ENCODE measurements at regions not wholly inside any gene's neighbourhood (a gene's known extent, or its start where the extent isn't known, plus 50 kb on each side); places are given as distances from the start of the nearest gene placed in this dataset.
"Not testable (repeated sequence)": the region's sequence is repeated elsewhere in the genome, so short reads cannot be mapped to it uniquely, and the experiment has no call there.

- Histone ChIP-seq H3K27ac (ENCODE audit: low read length) (no peak overlapping the region), H3K36me3 (ENCODE audit: control insufficient read depth in 1 of 2, insufficient read depth in 2 of 2, low read length in 2 of 2) (no peaks in the 10 kb centered on the region), H3K27me3 (ENCODE audit: low read depth, low read length) (no peaks in the 10 kb centered on the region), H3K4me1 (ENCODE audit: control insufficient read depth in 1 of 2, insufficient read depth in 2 of 2, low read length in 2 of 2) (no peaks in the 10 kb centered on the region), H3K4me3 (ENCODE audit: low read depth in 1 of 2, low read length in 2 of 2) (no peak overlapping the region), H3K9me3 (ENCODE audit: control insufficient read depth in 1 of 2, low read length in 2 of 2) (peaks cover 0 to 3% of the 10 kb centered on the region in 2 donors)
Measured at GRCh38 chr7:108869070-108869469, 299.4 kb downstream of the DNAJB9 start.

GRCh38 chr7:108875139-108875538 lies 305.5 kb downstream of the DNAJB9 start:
- Histone ChIP-seq H3K36me3 (ENCODE audit: control insufficient read depth in 1 of 2, insufficient read depth in 2 of 2, low read length in 2 of 2) (no peaks in the 10 kb centered on the region), H3K9me3 (ENCODE audit: control insufficient read depth in 1 of 2, low read length in 2 of 2) (peaks cover 0 to 20% of the 10 kb centered on the region in 2 donors), H3K4me1 (ENCODE audit: control insufficient read depth in 1 of 2, insufficient read depth in 2 of 2, low read length in 2 of 2) (no peaks in the 10 kb centered on the region), H3K27me3 (ENCODE audit: low read depth, low read length) (no peaks in the 10 kb centered on the region), H3K27ac (ENCODE audit: low read length) (no peak overlapping the region), H3K4me3 (ENCODE audit: low read depth in 1 of 2, low read length in 2 of 2) (no peak overlapping the region)

- Histone ChIP-seq H3K4me3 (ENCODE audit: low read depth in 1 of 2, low read length in 2 of 2) (no peak overlapping the region), H3K4me1 (ENCODE audit: control insufficient read depth in 1 of 2, insufficient read depth in 2 of 2, low read length in 2 of 2) (no peaks in the 10 kb centered on the region), H3K36me3 (ENCODE audit: control insufficient read depth in 1 of 2, insufficient read depth in 2 of 2, low read length in 2 of 2) (no peaks in the 10 kb centered on the region), H3K27ac (ENCODE audit: low read length) (no peak overlapping the region), H3K9me3 (ENCODE audit: control insufficient read depth in 1 of 2, low read length in 2 of 2) (no peaks in the 10 kb centered on the region), H3K27me3 (ENCODE audit: low read depth, low read length) (no peaks in the 10 kb centered on the region)
Measured at GRCh38 chr7:108890862-108891261, 321.2 kb downstream of the DNAJB9 start.

- no peaks in the 10 kb centered on the region for H3K4me1 ChIP-seq (ENCODE audit: control insufficient read depth in 1 of 2, insufficient read depth in 2 of 2, low read length in 2 of 2)
Measured at GRCh38 chr7:108908456-108908855, 338.8 kb downstream of the DNAJB9 start.

GRCh38 chr7:108911016-108911415 lies 341.3 kb downstream of the DNAJB9 start:
- no peak overlapping the region for H3K27ac ChIP-seq (ENCODE audit: low read length)
- H3K9me3 ChIP-seq (ENCODE audit: control insufficient read depth in 1 of 2, low read length in 2 of 2) = peaks cover 0 to 13% of the 10 kb centered on the region in 2 donors
- no peak overlapping the region for H3K4me3 ChIP-seq (ENCODE audit: low read depth in 1 of 2, low read length in 2 of 2)
- no peaks in the 10 kb centered on the region for H3K36me3 ChIP-seq (ENCODE audit: control insufficient read depth in 1 of 2, insufficient read depth in 2 of 2, low read length in 2 of 2)
- H3K4me1 ChIP-seq (ENCODE audit: control insufficient read depth in 1 of 2, insufficient read depth in 2 of 2, low read length in 2 of 2) = no peaks in the 10 kb centered on the region
- no peaks in the 10 kb centered on the region for H3K27me3 ChIP-seq (ENCODE audit: low read depth, low read length)

More at GRCh38 chr7:108908456-108908855, 338.8 kb downstream of the DNAJB9 start:
- H3K36me3 ChIP-seq (ENCODE audit: control insufficient read depth in 1 of 2, insufficient read depth in 2 of 2, low read length in 2 of 2) = no peaks in the 10 kb centered on the region
- H3K9me3 ChIP-seq (ENCODE audit: control insufficient read depth in 1 of 2, low read length in 2 of 2) = no peaks in the 10 kb centered on the region
- H3K27ac ChIP-seq (ENCODE audit: low read length) = no peak overlapping the region
- H3K4me3 ChIP-seq (ENCODE audit: low read depth in 1 of 2, low read length in 2 of 2) = no peak overlapping the region
- H3K27me3 ChIP-seq (ENCODE audit: low read depth, low read length) = no peaks in the 10 kb centered on the region

GRCh38 chr7:108920490-108920889 lies 350.8 kb downstream of the DNAJB9 start:
- no peak overlapping the region for H3K4me3 ChIP-seq (ENCODE audit: low read depth in 1 of 2, low read length in 2 of 2)
- H3K4me1 ChIP-seq (ENCODE audit: control insufficient read depth in 1 of 2, insufficient read depth in 2 of 2, low read length in 2 of 2) = no peaks in the 10 kb centered on the region
- H3K27ac ChIP-seq (ENCODE audit: low read length) = no peak overlapping the region
- H3K9me3 ChIP-seq (ENCODE audit: control insufficient read depth in 1 of 2, low read length in 2 of 2) = peaks cover 6 to 24% of the 10 kb centered on the region in 2 donors
- H3K36me3 ChIP-seq (ENCODE audit: control insufficient read depth in 1 of 2, insufficient read depth in 2 of 2, low read length in 2 of 2) = no peaks in the 10 kb centered on the region
- H3K27me3 ChIP-seq (ENCODE audit: low read depth, low read length) = no peaks in the 10 kb centered on the region

- not testable (repeated sequence) for H3K36me3 ChIP-seq (ENCODE audit: control insufficient read depth in 1 of 2, insufficient read depth in 2 of 2, low read length in 2 of 2); H3K27me3 ChIP-seq (ENCODE audit: low read depth, low read length); H3K27ac ChIP-seq (ENCODE audit: low read length); H3K4me3 ChIP-seq (ENCODE audit: low read depth in 1 of 2, low read length in 2 of 2); H3K9me3 ChIP-seq (ENCODE audit: control insufficient read depth in 1 of 2, low read length in 2 of 2); H3K4me1 ChIP-seq (ENCODE audit: control insufficient read depth in 1 of 2, insufficient read depth in 2 of 2, low read length in 2 of 2)
Measured at GRCh38 chr7:108943048-108943447, 373.4 kb downstream of the DNAJB9 start.

- no peaks in the 10 kb centered on the region for H3K27me3 ChIP-seq (ENCODE audit: low read depth, low read length)
- no peak overlapping the region for H3K27ac ChIP-seq (ENCODE audit: low read length)
- H3K36me3 ChIP-seq (ENCODE audit: control insufficient read depth in 1 of 2, insufficient read depth in 2 of 2, low read length in 2 of 2) = no peaks in the 10 kb centered on the region
- H3K4me1 ChIP-seq (ENCODE audit: control insufficient read depth in 1 of 2, insufficient read depth in 2 of 2, low read length in 2 of 2) = no peaks in the 10 kb centered on the region
- H3K4me3 ChIP-seq (ENCODE audit: low read depth in 1 of 2, low read length in 2 of 2) = no peak overlapping the region
- H3K9me3 ChIP-seq (ENCODE audit: control insufficient read depth in 1 of 2, low read length in 2 of 2) = no peaks in the 10 kb centered on the region
Measured at GRCh38 chr7:108947526-108947925, 377.9 kb downstream of the DNAJB9 start.

GRCh38 chr7:108972004-108972403 lies 402.3 kb downstream of the DNAJB9 start:
- Histone ChIP-seq H3K27ac (ENCODE audit: low read length) (no peak overlapping the region), H3K4me1 (ENCODE audit: control insufficient read depth in 1 of 2, insufficient read depth in 2 of 2, low read length in 2 of 2) (no peaks in the 10 kb centered on the region), H3K27me3 (ENCODE audit: low read depth, low read length) (no peaks in the 10 kb centered on the region), H3K36me3 (ENCODE audit: control insufficient read depth in 1 of 2, insufficient read depth in 2 of 2, low read length in 2 of 2) (no peaks in the 10 kb centered on the region), H3K4me3 (ENCODE audit: low read depth in 1 of 2, low read length in 2 of 2) (no peak overlapping the region), H3K9me3 (ENCODE audit: control insufficient read depth in 1 of 2, low read length in 2 of 2) (no peaks in the 10 kb centered on the region)

- H3K27me3 ChIP-seq (ENCODE audit: low read depth, low read length) = no peaks in the 10 kb centered on the region
- no peak overlapping the region for H3K27ac ChIP-seq (ENCODE audit: low read length)
- no peaks in the 10 kb centered on the region for H3K4me1 ChIP-seq (ENCODE audit: control insufficient read depth in 1 of 2, insufficient read depth in 2 of 2, low read length in 2 of 2)
- H3K36me3 ChIP-seq (ENCODE audit: control insufficient read depth in 1 of 2, insufficient read depth in 2 of 2, low read length in 2 of 2) = no peaks in the 10 kb centered on the region
- H3K4me3 ChIP-seq (ENCODE audit: low read depth in 1 of 2, low read length in 2 of 2) = no peak overlapping the region
- no peaks in the 10 kb centered on the region for H3K9me3 ChIP-seq (ENCODE audit: control insufficient read depth in 1 of 2, low read length in 2 of 2)
Measured at GRCh38 chr7:108973075-108973474, 403.4 kb downstream of the DNAJB9 start.

- peaks cover 0 to under 1% of the 10 kb centered on the region in 2 donors for H3K9me3 ChIP-seq (ENCODE audit: control insufficient read depth in 1 of 2, low read length in 2 of 2)
Measured at GRCh38 chr7:108974641-108975040, 405.0 kb downstream of the DNAJB9 start.

GRCh38 chr7:108985037-108985436 lies 415.4 kb downstream of the DNAJB9 start:
- no peak overlapping the region for H3K4me3 ChIP-seq (ENCODE audit: low read depth in 1 of 2, low read length in 2 of 2)
- no peaks in the 10 kb centered on the region for H3K27me3 ChIP-seq (ENCODE audit: low read depth, low read length)
- no peaks in the 10 kb centered on the region for H3K4me1 ChIP-seq (ENCODE audit: control insufficient read depth in 1 of 2, insufficient read depth in 2 of 2, low read length in 2 of 2)
- H3K9me3 ChIP-seq (ENCODE audit: control insufficient read depth in 1 of 2, low read length in 2 of 2) = no peaks in the 10 kb centered on the region
- H3K36me3 ChIP-seq (ENCODE audit: control insufficient read depth in 1 of 2, insufficient read depth in 2 of 2, low read length in 2 of 2) = no peaks in the 10 kb centered on the region
- no peak overlapping the region for H3K27ac ChIP-seq (ENCODE audit: low read length)

More at GRCh38 chr7:108974641-108975040, 405.0 kb downstream of the DNAJB9 start:
- no peak overlapping the region for H3K4me3 ChIP-seq (ENCODE audit: low read depth in 1 of 2, low read length in 2 of 2)
- H3K36me3 ChIP-seq (ENCODE audit: control insufficient read depth in 1 of 2, insufficient read depth in 2 of 2, low read length in 2 of 2) = no peaks in the 10 kb centered on the region
- H3K27me3 ChIP-seq (ENCODE audit: low read depth, low read length) = no peaks in the 10 kb centered on the region
- H3K27ac ChIP-seq (ENCODE audit: low read length) = no peak overlapping the region
- H3K4me1 ChIP-seq (ENCODE audit: control insufficient read depth in 1 of 2, insufficient read depth in 2 of 2, low read length in 2 of 2) = no peaks in the 10 kb centered on the region

All from muscle layer of duodenum (tissue), 2 donors.